Loucy (cell line): ENCODE measurements at regions not wholly inside any gene's neighbourhood (a gene's known extent, or its start where the extent isn't known, plus 50 kb on each side); places are given as distances from the start of the nearest gene placed in this dataset.
"Not testable (repeated sequence)": the region's sequence is repeated elsewhere in the genome, so short reads cannot be mapped to it uniquely, and the experiment has no call there.

ENCODE experiments used
- H2AFZ ChIP-seq: fragments of 200-600 bp; sonication (generic); 2 replicates; pipeline ENCODE4 v1.6.0; 2016; ENCODE audit warnings: antibody characterized with exemption, mild to moderate bottlenecking, low read length, moderate library complexity
- H3F3A ChIP-seq: fragments of 200-600 bp; 2 replicates; pipeline ENCODE4 v1.6.0; 2016; ENCODE audit warnings: antibody characterized with exemption, low read depth, mild to moderate bottlenecking
- H3K27me3 ChIP-seq: fragments of 200-600 bp; sonication (generic); 2 replicates; pipeline ENCODE4 v1.6.1; 2014; ENCODE audit warnings: low read length, mild to moderate bottlenecking; ENCODE audit not compliant: insufficient read depth, poor library complexity, severe bottlenecking
- H3K36me3 ChIP-seq: fragments of 200-600 bp; sonication (generic); 2 replicates; pipeline ENCODE4 v1.6.1; 2016; ENCODE audit warnings: low read length; ENCODE audit not compliant: insufficient read depth
- H3K4me1 ChIP-seq: fragments of 200-600 bp; sonication (generic); 2 replicates; pipeline ENCODE4 v1.5.1; 2014; ENCODE audit warnings: low read length, mild to moderate bottlenecking; ENCODE audit not compliant: insufficient read depth, poor library complexity, severe bottlenecking
- H3K4me2 ChIP-seq: fragments of 200-600 bp; sonication (generic); 2 replicates; pipeline ENCODE4 v1.6.0; 2014; ENCODE audit warnings: antibody characterized with exemption, low read length, low read depth, mild to moderate bottlenecking; ENCODE audit not compliant: poor library complexity, severe bottlenecking
- H3K4me3 ChIP-seq: fragments of 200-600 bp; sonication (generic); 2 replicates; pipeline ENCODE4 v1.5.1; 2014; ENCODE audit warnings: low read length, mild to moderate bottlenecking, mixed read lengths; ENCODE audit not compliant: poor library complexity, severe bottlenecking
- H3K79me2 ChIP-seq: fragments of 200-600 bp; sonication (generic); 2 replicates; pipeline ENCODE4 v1.6.1; 2014; ENCODE audit warnings: low read length; ENCODE audit not compliant: insufficient read depth
- H3K9ac ChIP-seq: fragments of 200-600 bp; sonication (generic); 2 replicates; pipeline ENCODE4 v1.6.0; 2014; ENCODE audit warnings: mild to moderate bottlenecking, low read depth, low read length, moderate library complexity; ENCODE audit not compliant: poor library complexity, severe bottlenecking
- H3K9me2 ChIP-seq: fragments of 200-600 bp; sonication (generic); replicated peaks from 2 replicates; pipeline ENCODE4 v1.6.1; 2016; ENCODE audit warnings: low read depth, low read length, mixed read lengths
- H3K9me3 ChIP-seq: fragments of 200-600 bp; sonication (generic); 2 replicates; pipeline ENCODE4 v1.6.1; 2014; ENCODE audit warnings: mild to moderate bottlenecking, antibody characterized with exemption, low read length, low read depth; ENCODE audit not compliant: insufficient read depth
- H4K20me1 ChIP-seq: fragments of 200-600 bp; sonication (generic); 2 replicates; pipeline ENCODE4 v1.6.0; 2014; ENCODE audit warnings: antibody characterized with exemption, low read length, mild to moderate bottlenecking; ENCODE audit not compliant: insufficient read depth, poor library complexity, severe bottlenecking
- CTCF ChIP-seq: fragments of 200-600 bp; sonication (generic); conservative IDR thresholded peaks from 2 replicates; pipeline ENCODE4 v1.5.1; 2014; ENCODE audit warnings: mild to moderate bottlenecking, antibody characterized with exemption, low read length
- EZH2phosphoT487 ChIP-seq: fragments of 200-600 bp; IDR thresholded peaks from 2 replicates; pipeline ENCODE4 v1.6.1; 2018; ENCODE audit warnings: antibody characterized with exemption, mild to moderate bottlenecking, moderate library complexity, borderline replicate concordance

GRCh38 chr6:67933278-67933677 lies 701.8 kb upstream of the ADGRB3 start:
- H4K20me1 ChIP-seq: no peaks in the 10 kb centered on the region
- H3K79me2 ChIP-seq: no peaks in the 10 kb centered on the region
- no peaks in the 10 kb centered on the region for H3F3A ChIP-seq
- no peaks in the 10 kb centered on the region for H3K9me2 ChIP-seq
- H3K27me3 ChIP-seq: no peaks in the 10 kb centered on the region
- no peaks in the 10 kb centered on the region for H3K9me3 ChIP-seq
- H3K36me3 ChIP-seq: no peaks in the 10 kb centered on the region
- H2AFZ ChIP-seq: no peak overlapping the region
- TF ChIP-seq CTCF (peak; percentile 33; the same call in 1 of the 2 replicates), EZH2phosphoT487 (no peak)
- H3K4me3 ChIP-seq: no peak overlapping the region
- H3K4me2 ChIP-seq: no peak overlapping the region
- no peaks in the 10 kb centered on the region for H3K4me1 ChIP-seq
- H3K9ac ChIP-seq: no peak overlapping the region

GRCh38 chr6:67922588-67922987 lies 712.5 kb upstream of the ADGRB3 start:
- H4K20me1 ChIP-seq, H3K79me2 ChIP-seq, H3K27me3 ChIP-seq, H3K4me1 ChIP-seq, H3F3A ChIP-seq, H3K9ac ChIP-seq, H3K4me3 ChIP-seq, H3K9me3 ChIP-seq, H3K9me2 ChIP-seq, H2AFZ ChIP-seq, H3K4me2 ChIP-seq, H3K36me3 ChIP-seq: not testable (repeated sequence)

GRCh38 chr6:67920040-67920439 lies 715.0 kb upstream of the ADGRB3 start:
- not testable (repeated sequence) for H3K9me2 ChIP-seq, H3K4me3 ChIP-seq, H3K4me2 ChIP-seq, H3F3A ChIP-seq, H3K36me3 ChIP-seq, H3K9me3 ChIP-seq, H3K27me3 ChIP-seq, H3K9ac ChIP-seq, H3K79me2 ChIP-seq, H3K4me1 ChIP-seq, H2AFZ ChIP-seq, H4K20me1 ChIP-seq

GRCh38 chr6:67916399-67916798 lies 718.7 kb upstream of the ADGRB3 start:
- no peaks in the 10 kb centered on the region for H4K20me1 ChIP-seq
- no peak overlapping the region for H3K4me3 ChIP-seq
- no peak overlapping the region for H3K9ac ChIP-seq
- no peaks in the 10 kb centered on the region for H3K79me2 ChIP-seq
- H3F3A ChIP-seq: no peaks in the 10 kb centered on the region
- H3K27me3 ChIP-seq: no peaks in the 10 kb centered on the region
- H3K4me2 ChIP-seq: no peak overlapping the region
- TF ChIP-seq CTCF (no peak), EZH2phosphoT487 (no peak)
- H3K9me3 ChIP-seq: no peaks in the 10 kb centered on the region
- no peaks in the 10 kb centered on the region for H3K9me2 ChIP-seq
- H3K4me1 ChIP-seq: no peaks in the 10 kb centered on the region
- no peaks in the 10 kb centered on the region for H3K36me3 ChIP-seq
- no peak overlapping the region for H2AFZ ChIP-seq
